Midbrain (tissue), 1 donor: ENCODE measurements at regions not wholly inside any gene's neighbourhood (a gene's known extent, or its start where the extent isn't known, plus 50 kb on each side); places are given as distances from the start of the nearest gene placed in this dataset.
A peak's percentile ranks its signal among the peaks of the same experiment; 100 is the strongest.
"Not testable (repeated sequence)": the region's sequence is repeated elsewhere in the genome, so short reads cannot be mapped to it uniquely, and the experiment has no call there.

ENCODE experiments used
- DNase-seq: peaks from one replicate; lab custom pipeline; 2025; lab: John Stamatoyannopoulos, UW

DNA sequence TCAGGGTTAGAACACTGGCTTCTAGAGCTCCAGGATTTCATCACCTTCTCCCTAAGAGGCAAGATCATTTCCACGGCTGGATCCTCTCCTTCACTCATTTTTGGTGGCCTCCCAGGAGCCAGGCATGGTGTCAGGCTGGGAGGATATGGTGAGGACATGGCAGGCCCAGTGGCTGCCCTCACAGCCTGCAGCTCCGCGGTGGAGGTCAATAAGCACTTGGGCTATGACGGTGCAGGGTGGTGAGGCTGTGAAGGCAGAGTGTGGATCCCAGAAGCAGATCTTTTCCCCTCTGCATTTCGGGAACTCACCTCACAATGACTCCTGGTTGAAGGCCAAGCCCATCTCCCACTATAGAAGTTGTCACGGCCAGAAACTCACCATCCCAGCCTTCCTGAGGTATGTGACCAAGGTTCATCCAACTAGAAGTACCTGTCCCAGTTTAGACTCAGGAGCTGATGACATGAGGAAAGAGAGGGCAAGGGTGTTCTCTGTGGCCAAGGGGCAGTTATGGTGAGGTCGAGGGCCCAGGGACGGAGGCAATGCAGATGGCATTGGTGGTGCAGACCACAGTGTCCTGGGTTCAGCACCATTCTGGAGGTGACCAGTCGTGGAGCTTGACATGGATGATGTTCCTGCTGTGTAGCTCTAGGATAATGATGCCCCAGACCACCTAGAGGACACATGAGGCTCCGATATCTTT, 100.1 kb upstream of the SMAD3 start:
- DNase-seq: no peak

DNA sequence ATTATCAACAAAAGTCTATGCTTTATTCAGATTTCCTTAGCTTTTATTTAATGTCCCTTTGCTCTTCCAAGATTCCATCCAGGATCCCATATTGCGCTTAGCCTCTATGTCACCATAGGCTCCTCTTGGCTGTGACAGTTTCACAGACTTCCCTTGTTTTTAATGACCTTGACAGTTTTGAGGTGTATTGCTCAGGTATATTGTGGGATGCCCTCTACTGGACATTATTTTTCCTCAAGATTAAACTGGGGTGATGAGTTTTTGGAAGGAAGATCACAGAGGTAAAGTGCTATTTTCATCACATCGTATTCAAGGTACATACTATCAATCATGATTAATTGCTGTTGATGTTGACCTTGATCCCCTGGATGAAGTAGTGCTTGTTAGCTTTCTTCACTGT, 99.1 kb upstream of the SMAD3 start:
- DNase-seq: no peak

DNA sequence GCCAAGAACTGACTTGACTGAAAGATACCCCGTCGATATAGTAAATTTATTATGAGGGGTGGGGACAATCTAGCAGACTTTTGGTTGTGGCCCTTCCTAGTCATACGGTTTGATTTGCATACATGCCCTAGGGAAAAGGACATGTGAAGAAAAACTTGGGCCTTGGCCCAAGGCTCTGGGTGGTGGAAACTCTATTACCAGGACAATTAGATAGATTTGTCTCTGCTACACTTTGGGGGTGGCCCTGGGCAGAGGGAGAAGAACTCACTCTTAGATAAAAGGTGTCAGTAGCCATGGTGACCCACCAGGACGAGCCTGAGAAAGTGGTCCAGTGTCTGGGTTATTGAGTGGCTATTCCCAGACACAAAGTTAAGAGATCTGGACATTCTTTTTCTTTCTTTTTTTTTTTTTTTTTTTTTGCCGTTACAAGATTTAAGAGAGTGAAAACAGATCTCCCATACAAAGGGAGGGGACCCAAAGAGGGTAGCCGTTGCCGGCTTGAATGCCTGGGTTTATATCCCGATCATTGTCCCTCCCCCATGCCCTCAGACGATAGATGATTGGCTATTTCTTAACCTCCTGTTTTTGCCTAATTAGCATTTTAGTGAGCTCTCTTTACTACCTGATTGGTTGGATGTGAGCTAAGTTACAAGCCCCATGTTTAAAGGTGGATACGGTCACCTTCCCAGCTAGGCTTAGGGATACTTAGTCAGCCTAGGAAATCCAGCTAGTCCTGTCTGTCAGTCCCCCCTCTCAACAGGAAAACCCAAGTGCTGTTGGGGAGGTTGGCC, 96.4 kb upstream of the SMAD3 start:
- no peak for DNase-seq

GRCh38 chr15:66974131-66974530, 91.3 kb upstream of the SMAD3 start:
- DNase-seq: not testable (repeated sequence)

DNA sequence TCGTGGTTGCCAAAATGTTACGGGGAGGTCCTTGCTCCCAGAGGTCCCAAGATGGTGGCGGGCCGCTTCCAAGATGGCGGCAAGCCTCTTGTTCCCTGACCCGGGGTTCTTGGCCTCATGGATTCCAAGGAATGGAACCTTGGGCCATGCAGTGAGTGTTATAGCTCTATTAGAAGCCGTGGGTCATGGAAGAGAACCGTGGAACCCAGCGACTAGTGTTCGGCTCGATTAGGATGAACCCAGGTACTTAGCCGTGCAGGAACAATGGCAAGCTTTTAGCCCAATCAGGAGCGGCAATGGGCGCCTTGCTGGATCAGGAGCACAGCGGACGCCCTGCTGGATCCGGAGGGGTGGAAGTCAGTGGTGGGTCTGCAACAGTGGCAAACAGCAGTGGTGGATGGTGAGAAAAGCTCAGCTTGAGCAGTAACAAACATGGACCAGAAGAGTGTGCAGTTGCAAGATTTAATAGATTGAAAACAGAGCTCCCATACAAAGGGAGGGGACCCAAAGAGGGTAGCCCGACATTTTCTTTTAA, 89.2 kb upstream of the SMAD3 start:
- DNase-seq: not testable (repeated sequence)

DNA sequence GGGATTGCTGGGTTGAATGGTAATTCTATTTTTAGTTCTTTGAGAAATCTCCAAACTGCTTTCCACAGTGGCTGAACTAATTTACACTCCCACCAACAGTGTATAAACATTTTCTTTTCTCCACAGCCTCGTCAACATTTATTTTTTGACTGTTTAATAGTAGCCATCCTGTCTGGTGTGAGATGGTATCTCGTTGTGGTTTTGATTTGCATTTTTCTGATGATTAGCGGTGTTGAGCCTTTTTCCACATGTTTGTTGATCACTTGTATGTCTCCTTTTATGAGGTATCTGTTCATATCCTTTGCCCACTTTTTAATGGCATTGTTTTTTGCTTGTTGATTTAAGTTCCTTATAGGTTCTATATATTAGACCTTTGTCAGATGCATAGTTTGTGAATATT, 85.1 kb upstream of the SMAD3 start:
- not testable (repeated sequence) for DNase-seq

- DNase-seq: no peak
These were observed 83.6 kb upstream of the SMAD3 start for GRCh38 chr15:66981771-66982170.

GRCh38 chr15:66982250-66982649, 83.2 kb upstream of the SMAD3 start:
- no peak for DNase-seq

GRCh38 chr15:66982816-66983215, 82.6 kb upstream of the SMAD3 start:
- DNase-seq: no peak

- DNase-seq: no peak
These were observed 79.7 kb upstream of the SMAD3 start for GRCh38 chr15:66985653-66986052.

- peak; percentile 67 for DNase-seq
These were observed 78.5 kb upstream of the SMAD3 start for GRCh38 chr15:66986951-66987350.

DNA sequence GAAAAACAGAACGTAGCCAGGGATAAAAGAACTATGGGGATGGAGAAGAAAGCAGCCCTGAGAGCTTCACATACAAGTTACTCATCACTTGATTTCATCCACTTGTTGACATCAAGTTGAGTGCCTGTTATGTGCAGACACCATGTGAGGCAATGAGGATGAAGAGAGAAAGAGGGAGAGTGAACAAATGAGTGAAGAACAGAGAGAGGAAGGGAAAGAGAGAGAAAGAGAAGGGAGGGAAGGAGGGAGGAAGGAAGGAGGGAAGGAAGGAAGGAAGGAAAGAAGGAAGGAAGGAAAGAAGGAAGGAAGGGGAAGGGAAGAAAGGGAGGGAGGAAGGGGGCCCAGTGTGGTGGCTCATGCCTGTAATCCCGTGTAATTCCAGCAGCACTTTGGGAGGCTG, 72.3 kb upstream of the SMAD3 start:
- no peak for DNase-seq

GRCh38 chr15:66993874-66994696, 71.3 kb upstream of the SMAD3 start:
- no peak for DNase-seq

GRCh38 chr15:66994927-66995656, 70.3 kb upstream of the SMAD3 start:
- no peak for DNase-seq

DNA sequence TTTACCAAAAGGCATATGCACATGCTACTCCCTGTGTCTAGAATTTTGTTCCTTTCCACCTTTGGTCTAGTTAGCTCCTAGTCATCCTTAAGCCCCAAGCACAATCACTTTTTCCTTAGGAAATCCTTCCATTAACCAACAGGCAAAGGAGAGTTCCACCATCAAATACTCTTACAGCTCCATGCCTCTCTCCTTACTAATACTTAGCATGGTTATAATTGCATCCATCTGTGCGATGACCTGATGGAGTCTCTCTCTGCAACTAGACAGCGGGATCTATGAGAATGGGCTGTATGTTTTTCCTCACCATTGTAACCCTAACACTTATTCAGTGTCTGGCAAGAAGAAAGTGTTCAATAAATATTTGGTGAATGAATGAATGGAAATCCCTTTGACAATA, 69.3 kb upstream of the SMAD3 start:
- DNase-seq: no peak

DNA sequence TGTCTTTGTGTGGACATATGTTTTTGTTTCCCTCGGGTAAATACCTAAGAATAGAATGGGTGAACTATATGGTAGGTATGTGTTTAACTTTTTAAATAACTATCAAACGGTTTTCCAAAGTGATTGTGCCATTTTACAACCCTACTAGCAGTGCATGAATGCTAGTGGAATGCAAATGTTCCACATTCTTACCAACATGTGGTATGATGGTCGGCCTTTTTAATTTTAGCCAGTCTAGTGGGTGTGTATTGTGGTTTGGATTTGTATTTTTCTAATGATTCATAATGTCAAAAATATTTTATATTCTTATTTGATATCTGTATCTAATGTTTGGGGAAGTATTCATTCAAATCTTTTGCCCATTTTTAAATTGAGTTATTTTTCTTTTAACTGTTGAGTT, 68.2 kb upstream of the SMAD3 start:
- DNase-seq: no peak

GRCh38 chr15:66998234-66998633, 67.2 kb upstream of the SMAD3 start:
- not testable (repeated sequence) for DNase-seq

GRCh38 chr15:66999046-66999968, 66.1 kb upstream of the SMAD3 start:
- DNase-seq: no peak

DNA sequence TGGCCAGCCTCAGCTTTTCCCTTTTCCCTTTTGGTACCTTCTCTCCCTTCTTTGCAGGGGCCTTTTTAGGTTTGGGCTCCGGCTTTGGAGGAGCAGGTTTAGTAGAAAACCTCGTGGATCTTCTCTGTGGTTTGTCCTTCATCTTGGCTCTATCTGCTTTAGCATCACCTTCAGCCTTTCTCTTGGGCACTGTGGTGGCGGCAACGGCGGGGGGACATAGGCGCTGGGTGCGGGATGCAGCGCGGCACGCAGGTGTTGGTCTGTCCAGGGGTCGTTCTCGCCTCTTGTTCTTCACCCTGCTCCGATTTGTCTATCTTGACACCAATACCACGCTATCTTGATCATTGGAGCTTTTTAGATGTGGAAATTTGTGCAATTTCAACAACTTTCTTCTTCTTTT, 64.5 kb upstream of the SMAD3 start:
- DNase-seq: no peak

- no peak for DNase-seq
These were observed 63.0 kb upstream of the SMAD3 start for GRCh38 chr15:67002368-67002767.

DNA sequence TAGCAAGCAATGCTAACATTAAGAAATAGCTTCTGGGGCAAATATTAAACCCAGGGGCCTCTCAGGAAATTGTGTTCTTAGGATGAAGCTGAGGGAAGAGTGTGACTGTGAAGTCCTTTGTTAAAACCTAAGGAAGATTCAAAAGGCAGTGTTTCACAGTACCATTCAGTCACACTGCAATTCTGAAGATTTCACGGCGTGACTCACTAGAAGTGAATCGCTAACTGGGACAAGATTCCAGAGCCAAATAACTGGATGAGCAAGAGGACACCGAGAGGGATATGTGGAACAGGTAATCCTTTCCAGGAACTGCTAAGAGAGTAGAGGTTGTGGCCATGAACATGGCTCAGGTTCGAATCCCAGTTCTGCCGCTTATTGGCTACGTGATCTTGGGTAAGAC, 61.8 kb upstream of the SMAD3 start:
- no peak for DNase-seq
